Right lobe of liver (tissue), 6 donors: ENCODE measurements at regions not wholly inside any gene's neighbourhood (a gene's known extent, or its start where the extent isn't known, plus 50 kb on each side); places are given as distances from the start of the nearest gene placed in this dataset.

Experiments
- ATAC-seq, 4 donors: fragments of 200-7000 bp; cut with Tn5 transposase; one replicate each; pipeline ENCODE4 v1.9.1; 2020; ENCODE audit warnings: mild to moderate bottlenecking in 4 of 4, moderate library complexity in 4 of 4
- DNase-seq, 3 donors: peaks; one replicate each; pipeline ENCODE4 v3.0.0-alpha.2; 2020
- H3K27ac ChIP-seq, 3 donors: fragments of 200-600 bp; one replicate each; pipeline ENCODE4 v1.8.0; 2022
- H3K27me3 ChIP-seq, 2 donors: fragments of 200-600 bp; one replicate each; pipeline ENCODE4 v1.8.0; 2022
- H3K36me3 ChIP-seq, 4 donors: fragments of 200-600 bp; sonication (generic) in 1 of 4; one replicate each; pipeline versions ENCODE4 v1.5.1 to v1.8.0; 2017 to 2022; ENCODE audit warnings: control low read depth in 1 of 4
- H3K4me1 ChIP-seq, 4 donors: fragments of 200-600 bp; sonication (generic) in 1 of 4; one replicate each; pipeline versions ENCODE4 v1.5.1 to v1.8.0; 2017 to 2022; ENCODE audit warnings: control low read depth in 1 of 4
- H3K4me3 ChIP-seq, 3 donors: fragments of 200-600 bp; one replicate each; pipeline ENCODE4 v1.8.0; 2022
- H3K9me3 ChIP-seq, 4 donors: fragments of 200-600 bp; sonication (generic) in 1 of 4; one replicate each; pipeline versions ENCODE4 v1.5.1 to v1.8.0; 2017 to 2022; ENCODE audit warnings: control low read depth in 1 of 4
- POLR2A ChIP-seq: fragments of 450-650 bp; IDR thresholded peaks from one replicate; pipeline ENCODE4 v1.6.1; 2017; ENCODE audit warnings: antibody characterized with exemption, mild to moderate bottlenecking
- WGBS: methylation state at CpG from one replicate; pipeline ENCODE4 v1.1.6; 2018; ENCODE audit warnings: low coverage, low lambda C conversion rate; ENCODE audit not compliant: insufficient coverage; ENCODE audit errors: missing lambda C conversion rate; 5-methylcytosine and 5-hydroxymethylcytosine counted together
- intact Hi-C, 2 donors: fragments of 100-400 bp; cut with DNase I; formaldehyde crosslinking; loops; one replicate each; pipeline versions ENCODE4 v1.11.2 to v1.14.1; 2022
- TF ChIP-seq, protein P1 (sequence below), 4 donors: fragments of 200-600 bp in 3 of 4; fragments of 450-650 bp in 1 of 4; IDR thresholded peaks; one replicate each; pipeline versions ENCODE4 v1.5.1 to v1.8.0; 2016 to 2022; ENCODE audit warnings: antibody characterized with exemption in 4 of 4, mild to moderate bottlenecking in 2 of 4
- donor health status: DM: no; HTN: yes; CAD: no.
- donor health status: DM: no; HTN: no; CAD: no.
- donor health status: DM: no; HTN: no; CAD: no.
- donor health status: DM: no; HTN: yes; CAD: no.
- donor health status: DM: no; HTN: yes; CAD: no.

DNA sequence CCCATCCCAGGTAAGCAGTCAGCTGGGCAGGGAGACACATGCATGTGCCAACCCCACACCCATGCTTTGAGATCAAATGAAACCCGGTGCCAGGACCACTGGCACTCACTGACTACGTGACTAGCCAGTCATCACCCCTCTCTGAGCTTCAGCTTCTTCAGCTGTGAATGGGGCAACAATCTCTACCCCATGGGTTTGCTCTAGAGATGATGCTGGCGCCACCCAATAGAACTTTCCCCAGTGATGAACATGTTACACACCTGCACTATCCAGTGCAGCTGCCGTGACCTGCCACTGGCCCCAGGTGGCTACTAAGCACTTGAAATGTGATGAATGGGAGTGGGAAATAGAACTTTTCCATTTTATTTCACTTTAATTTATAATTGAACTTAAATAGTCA, 70.3 kb downstream of the PITPNM2 start:
- DNase-seq (no peak), ATAC-seq (no peak)
- Histone ChIP-seq H3K4me1 (peaks cover 0 to 30% (median 5%) of the 10 kb centered on the region in 4 donors), H3K4me3 (no peak overlapping the region), H3K27ac (no peak overlapping the region), H3K27me3 (no peaks in the 10 kb centered on the region), H3K9me3 (no peaks in the 10 kb centered on the region), H3K36me3 (no peaks in the 10 kb centered on the region)
- no peak for TF ChIP-seq POLR2A
- TF ChIP-seq, protein P1, sequence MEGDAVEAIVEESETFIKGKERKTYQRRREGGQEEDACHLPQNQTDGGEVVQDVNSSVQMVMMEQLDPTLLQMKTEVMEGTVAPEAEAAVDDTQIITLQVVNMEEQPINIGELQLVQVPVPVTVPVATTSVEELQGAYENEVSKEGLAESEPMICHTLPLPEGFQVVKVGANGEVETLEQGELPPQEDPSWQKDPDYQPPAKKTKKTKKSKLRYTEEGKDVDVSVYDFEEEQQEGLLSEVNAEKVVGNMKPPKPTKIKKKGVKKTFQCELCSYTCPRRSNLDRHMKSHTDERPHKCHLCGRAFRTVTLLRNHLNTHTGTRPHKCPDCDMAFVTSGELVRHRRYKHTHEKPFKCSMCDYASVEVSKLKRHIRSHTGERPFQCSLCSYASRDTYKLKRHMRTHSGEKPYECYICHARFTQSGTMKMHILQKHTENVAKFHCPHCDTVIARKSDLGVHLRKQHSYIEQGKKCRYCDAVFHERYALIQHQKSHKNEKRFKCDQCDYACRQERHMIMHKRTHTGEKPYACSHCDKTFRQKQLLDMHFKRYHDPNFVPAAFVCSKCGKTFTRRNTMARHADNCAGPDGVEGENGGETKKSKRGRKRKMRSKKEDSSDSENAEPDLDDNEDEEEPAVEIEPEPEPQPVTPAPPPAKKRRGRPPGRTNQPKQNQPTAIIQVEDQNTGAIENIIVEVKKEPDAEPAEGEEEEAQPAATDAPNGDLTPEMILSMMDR (IDR thresholded peaks at IDR 0.05), result no peak
- intact Hi-C loops, result no loop called here
- 100% methylated on average over 3 of the region's 4 CpGs for WGBS

DNA sequence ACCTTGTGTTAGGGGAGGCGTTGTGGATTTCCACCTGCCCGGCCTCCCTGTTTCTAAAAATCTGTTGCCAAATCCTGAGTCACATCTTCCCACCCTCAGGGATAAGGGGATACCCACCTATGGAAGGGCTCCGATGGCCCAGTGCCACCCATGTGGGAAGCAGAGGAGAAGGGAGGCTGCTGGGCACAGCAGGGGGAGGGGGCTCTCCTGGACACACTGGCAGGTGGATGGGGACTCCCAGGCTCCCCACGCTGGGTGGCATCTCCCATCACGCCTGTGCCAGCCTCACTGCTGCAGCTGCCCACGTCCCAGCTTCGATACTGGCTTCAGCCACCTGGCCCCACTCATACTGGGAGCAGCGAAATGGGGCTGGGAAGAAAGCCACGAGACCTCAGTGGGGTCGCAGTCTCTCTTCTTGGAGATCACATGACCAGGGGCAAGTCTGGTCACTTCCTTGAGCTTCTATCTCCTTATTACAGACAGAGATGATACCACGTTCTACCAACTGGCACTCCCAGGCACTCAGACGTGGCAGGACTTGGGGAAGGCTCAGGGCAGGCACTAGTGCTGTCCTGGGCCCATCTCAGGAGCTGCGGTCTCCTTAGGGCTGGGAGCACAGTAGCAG, 72.2 kb downstream of the PITPNM2 start:
- peaks cover 0 to 18% (median 4%) of the 10 kb centered on the region in 4 donors for H3K4me1 ChIP-seq
- no peak for ATAC-seq
- H3K9me3 ChIP-seq, result no peaks in the 10 kb centered on the region
- no peaks in the 10 kb centered on the region for H3K36me3 ChIP-seq
- intact Hi-C loops, result no loop called here
- no peak for DNase-seq
- H3K27ac ChIP-seq, result no peak overlapping the region
- H3K27me3 ChIP-seq, result no peaks in the 10 kb centered on the region
- no CpG with 5 or more reads among the region's 13 CpGs for WGBS
- TF ChIP-seq, protein P1 (IDR thresholded peaks at IDR 0.05), result no peak
- TF ChIP-seq POLR2A, result no peak
- no peak overlapping the region for H3K4me3 ChIP-seq

DNA sequence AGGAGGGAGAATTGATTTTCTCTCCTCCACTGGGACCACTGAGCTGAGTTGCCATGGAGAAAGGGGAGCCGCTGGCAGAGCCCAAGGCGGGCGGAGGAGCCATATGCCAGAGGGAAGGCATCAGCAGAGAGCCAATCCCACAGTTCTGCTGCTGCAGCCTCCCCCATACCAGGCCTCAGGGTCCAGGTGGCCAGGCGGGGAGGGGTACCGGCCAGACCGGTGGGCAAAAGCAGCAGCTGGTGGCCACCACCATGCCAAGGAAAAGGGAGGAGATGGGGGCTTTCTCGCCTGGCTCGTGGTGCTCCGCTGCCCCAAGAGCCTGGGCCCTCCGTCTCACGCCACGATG, 72.8 kb downstream of the PITPNM2 start:
- peaks cover 0 to 18% (median 4%) of the 10 kb centered on the region in 4 donors for H3K4me1 ChIP-seq
- H3K27me3 ChIP-seq, result no peaks in the 10 kb centered on the region
- ATAC-seq, result no peak
- no CpG with 5 or more reads among the region's 12 CpGs for WGBS
- no peak overlapping the region for H3K27ac ChIP-seq
- no peaks in the 10 kb centered on the region for H3K36me3 ChIP-seq
- H3K9me3 ChIP-seq, result no peaks in the 10 kb centered on the region
- DNase-seq, result no peak
- TF ChIP-seq, protein P1 (IDR thresholded peaks at IDR 0.05), result no peak
- no peak for TF ChIP-seq POLR2A
- intact Hi-C loops, result no loop called here
- no peak overlapping the region for H3K4me3 ChIP-seq

DNA sequence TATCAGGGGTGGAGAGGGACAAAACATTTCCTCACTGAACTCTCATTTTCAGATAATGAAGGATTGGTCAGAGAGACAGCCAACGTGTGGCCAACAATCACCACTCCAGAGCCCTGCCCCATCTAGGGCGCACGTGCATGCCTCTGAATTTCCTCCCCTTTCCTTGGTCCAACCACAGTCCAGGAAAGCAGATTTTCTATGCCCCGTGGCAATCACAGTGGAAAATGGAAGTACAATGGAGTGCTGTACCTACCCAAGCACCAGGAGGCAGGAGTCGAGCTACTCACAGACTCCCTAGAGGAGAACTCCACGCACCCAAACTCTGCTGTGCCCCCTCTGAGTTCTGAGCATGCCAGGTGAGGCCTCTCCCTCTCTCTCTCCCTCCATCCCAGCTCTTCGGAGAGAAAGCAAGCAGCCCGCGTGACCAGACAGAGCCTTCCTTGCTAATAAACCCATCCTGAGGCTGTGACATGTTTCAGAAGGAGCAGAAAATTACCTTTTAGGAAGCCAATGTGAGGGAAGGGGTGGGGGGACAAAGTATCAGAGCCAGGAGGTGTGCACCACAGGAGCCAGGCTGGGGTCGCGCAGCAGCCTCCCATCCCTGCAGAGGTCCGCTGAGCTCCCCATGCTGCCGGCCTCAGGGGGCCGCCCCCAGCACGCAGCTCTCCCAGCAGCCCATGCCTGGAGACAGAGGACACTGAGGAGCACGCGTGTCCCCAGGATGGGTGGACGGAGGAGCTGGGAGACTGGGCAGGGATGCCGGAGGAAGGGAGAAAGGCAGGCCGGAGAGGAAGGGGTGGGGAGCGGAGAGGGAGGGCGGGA, 73.4 kb downstream of the PITPNM2 start:
- H3K27me3 ChIP-seq, result no peaks in the 10 kb centered on the region
- no peak for TF ChIP-seq POLR2A
- TF ChIP-seq, protein P1 (IDR thresholded peaks at IDR 0.05), result no peak
- H3K4me3 ChIP-seq, result no peak overlapping the region
- intact Hi-C loops, result no loop called here
- 89% methylated on average over 14 of the region's 22 CpGs for WGBS
- no peaks in the 10 kb centered on the region for H3K36me3 ChIP-seq
- no peak overlapping the region for H3K27ac ChIP-seq
- H3K9me3 ChIP-seq, result no peaks in the 10 kb centered on the region
- no peak for ATAC-seq
- DNase-seq, result no peak
- H3K4me1 ChIP-seq, result peaks cover 0 to 14% (median 4%) of the 10 kb centered on the region in 4 donors
